A549 (cell line): ENCODE measurements at regions not wholly inside any gene's neighbourhood (a gene's known extent, or its start where the extent isn't known, plus 50 kb on each side); places are given as distances from the start of the nearest gene placed in this dataset.
A peak's percentile ranks its signal among the peaks of the same experiment; 100 is the strongest.

Source experiments
- ATAC-seq, 2 experiments: fragments of 200-7000 bp in 1 of 2; fragments of >200 bp in 1 of 2; cut with Nextera tagmentation in 1 of 2; cut with Tn5 transposase in 1 of 2; 3 replicates each; pipeline versions ENCODE4 v1.8.0 to v1.9.1; 2018 to 2020; ENCODE audit warnings: mild to moderate bottlenecking in 1 of 2, moderate library complexity in 1 of 2
- CTCF ChIA-PET: fragments of 300-600 bp; sonication (Branson Sonifier 250); formaldehyde crosslinking; extraction: SDS; loops from one replicate; lab custom pipeline; 2021; ENCODE audit warnings: antibody characterized with exemption, inconsistent platforms; lab: Yijun Ruan, JAX
- POLR2A ChIA-PET: fragments of 350-600 bp; formaldehyde crosslinking; extraction: SDS; loops from one replicate; lab custom pipeline; 2021; ENCODE audit warnings: antibody characterized with exemption, inconsistent platforms; lab: Yijun Ruan, JAX
- DNase-seq, 2 experiments: peaks; one replicate each; pipeline versions ENCODE4 v3.0.0 to v3.0.0-alpha.2; 2011 to 2016; ENCODE audit warnings: low read depth in 1 of 2, low spot score in 1 of 2
- FAIRE-seq: peaks from 2 replicates; lab custom pipeline; 2011; peaks lifted over from hg19 to GRCh38; lab: Jason Lieb, UNC
- H3K27ac ChIP-seq, 2 experiments: fragments of >200 bp; sonication (Bioruptor Twin); formaldehyde crosslinking; 3 replicates each; pipeline ENCODE4 v1.5.1; 2016 to 2017
- H3K4me1 ChIP-seq: fragments of >200 bp; sonication (Bioruptor Twin); formaldehyde crosslinking; 3 replicates; pipeline ENCODE4 v1.6.1; 2016
- H3K4me2 ChIP-seq: fragments of >200 bp; sonication (Bioruptor Twin); formaldehyde crosslinking; 3 replicates; pipeline ENCODE4 v1.6.1; 2016
- H3K4me3 ChIP-seq: fragments of >200 bp; sonication (Bioruptor Twin); formaldehyde crosslinking; 3 replicates; pipeline ENCODE4 v1.5.1; 2016
- H3K9me3 ChIP-seq: fragments of >200 bp; sonication (Bioruptor Twin); formaldehyde crosslinking; 3 replicates; pipeline ENCODE4 v1.6.1; 2016
- CEBPB ChIP-seq, 2 experiments: fragments of >200 bp in 1 of 2; sonication (Bioruptor Twin) in 1 of 2; formaldehyde crosslinking in 1 of 2; IDR thresholded peaks; 2 replicates each; pipeline ENCODE4 v1.6.1; 2012 to 2016
- EHF ChIP-seq: fragments of 250-450 bp; sonication (Bioruptor Pico); IDR thresholded peaks from 2 replicates; pipeline ENCODE4 v1.5.0; 2020; ENCODE audit warnings: mild to moderate bottlenecking
- EHMT2 ChIP-seq: fragments of 200-600 bp; sonication (generic); IDR thresholded peaks from 2 replicates; pipeline ENCODE4 v1.6.1; 2016; ENCODE audit warnings: antibody characterized with exemption, low read depth, mild to moderate bottlenecking, moderate library complexity
- ELK1 ChIP-seq: fragments of 150-350 bp; IDR thresholded peaks from 2 replicates; pipeline ENCODE4 v1.6.1; 2014; ENCODE audit warnings: low read depth, mild to moderate bottlenecking, low read length
- FOSB ChIP-seq: fragments of 250-450 bp; sonication (Bioruptor Pico); IDR thresholded peaks from 2 replicates; pipeline ENCODE4 v1.5.0; 2020; ENCODE audit warnings: mild to moderate bottlenecking, moderate library complexity
- FOSL2 ChIP-seq, 2 experiments: fragments of 450-650 bp in 1 of 2; fragments of >200 bp in 1 of 2; sonication (Bioruptor Twin) in 1 of 2; formaldehyde crosslinking; IDR thresholded peaks; 2 replicates each; pipeline versions ENCODE4 v1.5.0 to v1.6.1; 2016 to 2020; ENCODE audit warnings: mild to moderate bottlenecking in 1 of 2, moderate library complexity in 1 of 2
- FOXS1 ChIP-seq: fragments of 250-450 bp; sonication (Bioruptor Pico); IDR thresholded peaks from 2 replicates; pipeline ENCODE4 v1.5.0; 2020; ENCODE audit warnings: mild to moderate bottlenecking, moderate library complexity
- GATA3 ChIP-seq: IDR thresholded peaks from 2 replicates; pipeline ENCODE4 v1.6.1; 2012; ENCODE audit warnings: borderline replicate concordance
- HEYL ChIP-seq: fragments of 250-450 bp; sonication (Bioruptor Pico); IDR thresholded peaks from 2 replicates; pipeline ENCODE4 v1.8.0; 2021; ENCODE audit warnings: mild to moderate bottlenecking, moderate library complexity
- HOXB5 ChIP-seq: fragments of 250-450 bp; sonication (Bioruptor Pico); IDR thresholded peaks from 2 replicates; pipeline ENCODE4 v1.5.0; 2020; ENCODE audit warnings: mild to moderate bottlenecking, moderate library complexity
- JUN ChIP-seq, 2 experiments: fragments of >200 bp; sonication (Bioruptor Twin); formaldehyde crosslinking; IDR thresholded peaks; 2 replicates in 1 of 2; 3 replicates in 1 of 2; pipeline ENCODE4 v1.6.1; 2016 to 2017
- JUNB ChIP-seq: fragments of >200 bp; sonication (Bioruptor Twin); formaldehyde crosslinking; IDR thresholded peaks from 2 replicates; pipeline ENCODE4 v1.6.1; 2016
- MAFK ChIP-seq: fragments of 450-650 bp; IDR thresholded peaks from 2 replicates; pipeline ENCODE4 v1.6.1; 2014; ENCODE audit not compliant: partially characterized antibody
- MAX ChIP-seq: IDR thresholded peaks from 2 replicates; pipeline ENCODE4 v1.6.1; 2012
- NFE2L2 ChIP-seq: fragments of 150-350 bp; conservative IDR thresholded peaks from 2 replicates; pipeline ENCODE4 v1.6.1; 2014; ENCODE audit warnings: low read length
- NR3C1 ChIP-seq: fragments of >200 bp; sonication (Bioruptor Twin); formaldehyde crosslinking; IDR thresholded peaks from 3 replicates; pipeline ENCODE4 v1.6.1; 2017
- RAD21 ChIP-seq, 2 experiments: fragments of >200 bp in 1 of 2; sonication (Bioruptor Twin) in 1 of 2; formaldehyde crosslinking in 1 of 2; IDR thresholded peaks in 1 of 2; conservative IDR thresholded peaks in 1 of 2; 2 replicates in 1 of 2; 3 replicates in 1 of 2; pipeline ENCODE4 v1.6.1; 2012 to 2018; ENCODE audit warnings: inconsistent platforms in 1 of 2
- RARB ChIP-seq: fragments of 250-450 bp; sonication (Bioruptor Pico); IDR thresholded peaks from 2 replicates; pipeline ENCODE4 v1.8.0; 2021; ENCODE audit warnings: mild to moderate bottlenecking, moderate library complexity
- REST ChIP-seq: fragments of 200-600 bp; sonication (generic); IDR thresholded peaks from 2 replicates; pipeline ENCODE4 v1.6.1; 2016; ENCODE audit warnings: antibody characterized with exemption, mild to moderate bottlenecking, moderate library complexity
- SMC3 ChIP-seq: fragments of >200 bp; sonication (Bioruptor Twin); formaldehyde crosslinking; IDR thresholded peaks from 3 replicates; pipeline ENCODE4 v1.6.1; 2018; ENCODE audit warnings: inconsistent platforms
- SREBF2 ChIP-seq: fragments of 450-650 bp; IDR thresholded peaks from 2 replicates; pipeline ENCODE4 v1.6.1; 2014; ENCODE audit warnings: mild to moderate bottlenecking, moderate library complexity
- TFCP2L1 ChIP-seq: fragments of 250-450 bp; sonication (Bioruptor Pico); IDR thresholded peaks from 2 replicates; pipeline ENCODE4 v1.5.0; 2021; ENCODE audit warnings: mild to moderate bottlenecking
- ZC3H11A ChIP-seq: fragments of 450-650 bp; IDR thresholded peaks from 2 replicates; pipeline ENCODE4 v1.6.1; 2014; ENCODE audit warnings: antibody characterized with exemption, mild to moderate bottlenecking
- WGBS: methylation state at CpG from one replicate; pipeline ENCODE4 v1.1.6; 2017; ENCODE audit errors: missing lambda C conversion rate; 5-methylcytosine and 5-hydroxymethylcytosine counted together
- TF ChIP-seq, protein P1 (sequence below): fragments of >200 bp; sonication (Bioruptor Twin); formaldehyde crosslinking; IDR thresholded peaks from 3 replicates; pipeline ENCODE4 v1.5.1; 2016
- TF ChIP-seq, protein P2 (sequence below): fragments of 250-450 bp; sonication (Bioruptor Pico); IDR thresholded peaks from 2 replicates; pipeline ENCODE4 v1.5.0; 2020; ENCODE audit warnings: low read depth, mild to moderate bottlenecking, moderate library complexity
- TF ChIP-seq, protein P3 (sequence below): fragments of >200 bp; sonication (Bioruptor Twin); formaldehyde crosslinking; IDR thresholded peaks from 2 replicates; pipeline ENCODE4 v1.6.1; 2016

DNA sequence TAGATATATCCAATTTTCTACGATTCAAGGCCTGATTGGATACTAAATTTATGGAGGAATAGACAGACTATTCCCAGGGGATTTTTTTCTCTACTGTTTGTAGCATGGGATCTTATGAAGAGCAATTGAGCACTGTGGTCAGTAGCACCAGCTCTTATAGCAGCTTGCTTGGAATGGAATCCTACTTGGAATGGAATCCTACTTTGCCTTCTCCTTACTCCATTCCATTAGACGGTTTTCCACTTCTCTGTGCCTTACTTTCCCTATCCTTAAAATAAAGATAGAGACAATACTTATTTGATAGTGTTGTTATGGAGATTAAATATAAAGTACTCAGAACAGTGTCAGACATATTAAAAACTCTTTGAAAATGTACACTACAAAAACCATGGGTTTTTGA lies 133.5 kb downstream of the BTC start:
- H3K27ac ChIP-seq, result peak overlapping the region; percentile 97 to 100
- DNase-seq (no peak), FAIRE-seq (no peak), ATAC-seq (no peak)
- no peak overlapping the region for H3K4me3 ChIP-seq
- peaks cover 8% of the 10 kb centered on the region; the same call in 2 of the 3 replicates for H3K9me3 ChIP-seq
- CTCF ChIA-PET, result interaction anchor here (0.8 to 1.0 kb wide), 4 partner anchors 9 to 341 kb away, joined by 4 to 7 read pairs (median 4); no protein-coding TSS in a partner anchor
- H3K4me1 ChIP-seq, result peaks cover 58% of the 10 kb centered on the region
- POLR2A ChIA-PET, result no interaction called here
- TF ChIP-seq EHMT2 (no peak), EHF (CRISPR knock-in tag) (peak; percentile 61; the same call in 1 of the 2 replicates), RAD21 (conservative IDR thresholded peaks at IDR 0.05 in 1 of 2, IDR thresholded peaks at IDR 0.05 in 1 of 2) (no peak), HEYL (no peak)
- TF ChIP-seq, protein P1, sequence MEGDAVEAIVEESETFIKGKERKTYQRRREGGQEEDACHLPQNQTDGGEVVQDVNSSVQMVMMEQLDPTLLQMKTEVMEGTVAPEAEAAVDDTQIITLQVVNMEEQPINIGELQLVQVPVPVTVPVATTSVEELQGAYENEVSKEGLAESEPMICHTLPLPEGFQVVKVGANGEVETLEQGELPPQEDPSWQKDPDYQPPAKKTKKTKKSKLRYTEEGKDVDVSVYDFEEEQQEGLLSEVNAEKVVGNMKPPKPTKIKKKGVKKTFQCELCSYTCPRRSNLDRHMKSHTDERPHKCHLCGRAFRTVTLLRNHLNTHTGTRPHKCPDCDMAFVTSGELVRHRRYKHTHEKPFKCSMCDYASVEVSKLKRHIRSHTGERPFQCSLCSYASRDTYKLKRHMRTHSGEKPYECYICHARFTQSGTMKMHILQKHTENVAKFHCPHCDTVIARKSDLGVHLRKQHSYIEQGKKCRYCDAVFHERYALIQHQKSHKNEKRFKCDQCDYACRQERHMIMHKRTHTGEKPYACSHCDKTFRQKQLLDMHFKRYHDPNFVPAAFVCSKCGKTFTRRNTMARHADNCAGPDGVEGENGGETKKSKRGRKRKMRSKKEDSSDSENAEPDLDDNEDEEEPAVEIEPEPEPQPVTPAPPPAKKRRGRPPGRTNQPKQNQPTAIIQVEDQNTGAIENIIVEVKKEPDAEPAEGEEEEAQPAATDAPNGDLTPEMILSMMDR, result no peak
- 31% methylated on average over 2 of the region's 2 CpGs for WGBS
- peak overlapping the region; percentile 66 for H3K4me2 ChIP-seq

GRCh38 chr4:74661427-74662201 lies 132.7 kb downstream of the BTC start:
- H3K4me2 ChIP-seq, result peak overlapping the region; percentile 66
- DNase-seq, result peak in 1 of 2 experiments; percentile 73

More at GRCh38 chr4:74661427-74662201, 132.7 kb downstream of the BTC start:
- whole genome bisulfite sequencing, result 10% methylated on average over 2 of the region's 2 CpGs
- POLR2A ChIA-PET, result no interaction called here
- Histone ChIP-seq H3K9me3 (peaks cover 8% of the 10 kb centered on the region; the same call in 2 of the 3 replicates), H3K27ac (peak overlapping the region; percentile 97 to 100), H3K4me1 (peaks cover 55% of the 10 kb centered on the region), H3K4me3 (no peak overlapping the region)
- CTCF ChIA-PET, result interaction anchor here (0.5 to 1.0 kb wide), 5 partner anchors 8 to 342 kb away, joined by 4 to 7 read pairs (median 4); no protein-coding TSS in a partner anchor
- ATAC-seq, result no peak; a peak in 1 of 6 replicates
- TF ChIP-seq, protein P2, sequence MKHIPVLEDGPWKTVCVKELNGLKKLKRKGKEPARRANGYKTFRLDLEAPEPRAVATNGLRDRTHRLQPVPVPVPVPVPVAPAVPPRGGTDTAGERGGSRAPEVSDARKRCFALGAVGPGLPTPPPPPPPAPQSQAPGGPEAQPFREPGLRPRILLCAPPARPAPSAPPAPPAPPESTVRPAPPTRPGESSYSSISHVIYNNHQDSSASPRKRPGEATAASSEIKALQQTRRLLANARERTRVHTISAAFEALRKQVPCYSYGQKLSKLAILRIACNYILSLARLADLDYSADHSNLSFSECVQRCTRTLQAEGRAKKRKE (CRISPR knock-in tag), result 0 out of 2 replicates have a peak, but pooled peaks have one; percentile 37
- TF ChIP-seq TFCP2L1 (CRISPR knock-in tag) (no peak), REST (no peak), JUN (IDR thresholded peaks at IDR 0.05) (peak in 1 of 2 experiments; percentile 54; a peak in 1 of 5 replicates), SREBF2 (no peak), SMC3 (no peak), NR3C1 (no peak), FOSB (peak; percentile 66; the same call in 1 of the 2 replicates), EHF (CRISPR knock-in tag) (0 out of 2 replicates have a peak, but pooled peaks have one; percentile 33), FOSL2 (IDR thresholded peaks at IDR 0.05) (no peak), FOSL2 (CRISPR knock-in tag; IDR thresholded peaks at IDR 0.05) (peak; percentile 23; the same call in 1 of the 2 replicates), MAX (0 out of 2 replicates have a peak, but pooled peaks have one; percentile 38), JUNB (no peak), NFE2L2 (no peak), CEBPB (IDR thresholded peaks at IDR 0.05) (peak in 1 of 2 experiments; percentile 26; a peak in 2 of 4 replicates), FOXS1 (CRISPR knock-in tag) (no peak), MAFK (peak; percentile 95), RARB (CRISPR knock-in tag) (0 out of 2 replicates have a peak, but pooled peaks have one; percentile 45), ZC3H11A (no peak), ELK1 (no peak), HOXB5 (peak; percentile 63; the same call in 1 of the 2 replicates), GATA3 (peak; percentile 42; the same call in 1 of the 2 replicates)
- TF ChIP-seq, protein P3, sequence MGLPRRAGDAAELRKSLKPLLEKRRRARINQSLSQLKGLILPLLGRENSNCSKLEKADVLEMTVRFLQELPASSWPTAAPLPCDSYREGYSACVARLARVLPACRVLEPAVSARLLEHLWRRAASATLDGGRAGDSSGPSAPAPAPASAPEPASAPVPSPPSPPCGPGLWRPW, result no peak
- FAIRE-seq, result peak; percentile 84
